NCI-H446 treated with DMSO at 0.1 percent for 48 hours (cell line): ENCODE measurements at regions not wholly inside any gene's neighbourhood (a gene's known extent, or its start where the extent isn't known, plus 50 kb on each side); places are given as distances from the start of the nearest gene placed in this dataset.
"Not testable (repeated sequence)": the region's sequence is repeated elsewhere in the genome, so short reads cannot be mapped to it uniquely, and the experiment has no call there.

Source experiments
- DNase-seq: peaks from one replicate; lab custom pipeline; 2025; lab: John Stamatoyannopoulos, UW

DNA sequence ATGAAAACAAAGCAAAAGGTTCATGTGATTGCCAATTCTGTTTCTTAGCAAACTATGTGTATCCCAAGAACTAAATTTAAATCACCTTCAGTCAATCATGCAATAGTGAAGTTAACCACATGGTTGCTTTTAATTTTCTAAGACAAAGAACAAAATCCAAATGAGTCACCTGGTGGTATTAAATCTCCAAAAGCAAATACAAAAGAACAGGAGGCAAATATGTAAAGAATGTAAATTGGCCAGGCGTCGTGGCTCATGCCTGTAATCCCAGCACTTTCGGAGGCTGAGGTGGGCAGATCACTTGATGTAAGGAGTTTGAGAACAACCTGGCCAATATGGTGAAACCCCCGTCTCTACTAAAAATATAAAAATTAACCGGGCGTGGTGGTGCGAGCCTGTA, 54.2 kb upstream of the PIK3R4 start:
- no peak for DNase-seq

GRCh38 chr3:130801473-130801872, 54.8 kb upstream of the PIK3R4 start:
- DNase-seq: no peak

DNA sequence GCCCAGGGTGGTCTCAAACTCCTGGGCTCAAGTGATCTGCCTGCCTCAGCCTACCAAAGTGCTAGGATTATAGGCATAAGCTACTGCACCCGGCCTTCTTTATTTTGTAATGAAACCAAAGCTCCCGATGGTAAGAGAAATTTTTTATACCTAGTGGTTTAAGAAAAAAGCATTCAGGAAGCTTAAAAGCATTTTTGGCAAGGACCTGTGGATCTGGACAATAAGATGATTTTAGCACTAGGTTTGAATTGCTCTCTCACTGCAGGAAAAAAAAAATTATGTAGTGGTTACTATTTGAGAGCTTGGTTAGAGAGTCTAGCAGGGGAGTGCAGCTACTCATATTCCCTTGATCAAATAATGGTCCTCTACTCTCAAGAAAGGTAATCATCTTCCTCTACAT, 64.9 kb upstream of the PIK3R4 start:
- no peak for DNase-seq

DNA sequence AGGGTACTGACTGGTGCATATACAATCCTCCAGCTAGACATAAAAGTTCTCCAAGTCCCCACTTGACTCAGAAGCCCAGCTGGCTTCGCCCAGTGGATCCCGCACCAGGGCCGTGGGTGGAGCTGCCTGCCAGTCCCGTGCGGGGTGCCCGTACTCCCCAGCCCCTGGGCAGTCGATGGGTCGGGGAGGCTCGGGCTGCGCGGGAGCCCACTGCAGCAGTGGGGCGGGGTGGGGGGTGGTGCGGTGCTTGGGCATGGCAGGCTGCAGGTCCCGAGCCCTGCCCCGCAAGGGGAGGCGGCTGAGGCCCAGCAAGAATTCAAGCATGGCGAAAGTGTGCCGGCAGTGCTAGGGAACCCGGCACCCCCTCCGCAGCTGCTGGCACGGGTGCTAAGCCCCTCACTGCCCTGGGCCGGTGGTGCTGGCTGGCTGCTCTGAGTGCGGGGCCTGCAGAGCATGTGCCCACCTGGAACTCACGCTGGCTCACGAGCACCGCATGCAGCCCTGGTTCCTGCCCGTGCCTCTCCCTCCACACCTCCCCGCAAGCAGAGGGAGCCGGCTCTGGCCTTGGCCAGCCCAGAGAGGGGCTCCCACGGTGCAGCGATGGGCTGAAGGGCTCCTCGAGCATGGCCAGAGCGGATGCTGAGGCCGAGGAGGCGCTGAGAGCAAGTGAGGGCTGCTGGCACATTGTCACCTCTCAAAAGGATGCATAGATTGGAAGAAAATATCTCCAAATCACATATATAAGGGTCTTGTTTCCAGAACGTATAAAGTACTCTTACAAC, 68.3 kb upstream of the PIK3R4 start:
- no peak for DNase-seq

DNA sequence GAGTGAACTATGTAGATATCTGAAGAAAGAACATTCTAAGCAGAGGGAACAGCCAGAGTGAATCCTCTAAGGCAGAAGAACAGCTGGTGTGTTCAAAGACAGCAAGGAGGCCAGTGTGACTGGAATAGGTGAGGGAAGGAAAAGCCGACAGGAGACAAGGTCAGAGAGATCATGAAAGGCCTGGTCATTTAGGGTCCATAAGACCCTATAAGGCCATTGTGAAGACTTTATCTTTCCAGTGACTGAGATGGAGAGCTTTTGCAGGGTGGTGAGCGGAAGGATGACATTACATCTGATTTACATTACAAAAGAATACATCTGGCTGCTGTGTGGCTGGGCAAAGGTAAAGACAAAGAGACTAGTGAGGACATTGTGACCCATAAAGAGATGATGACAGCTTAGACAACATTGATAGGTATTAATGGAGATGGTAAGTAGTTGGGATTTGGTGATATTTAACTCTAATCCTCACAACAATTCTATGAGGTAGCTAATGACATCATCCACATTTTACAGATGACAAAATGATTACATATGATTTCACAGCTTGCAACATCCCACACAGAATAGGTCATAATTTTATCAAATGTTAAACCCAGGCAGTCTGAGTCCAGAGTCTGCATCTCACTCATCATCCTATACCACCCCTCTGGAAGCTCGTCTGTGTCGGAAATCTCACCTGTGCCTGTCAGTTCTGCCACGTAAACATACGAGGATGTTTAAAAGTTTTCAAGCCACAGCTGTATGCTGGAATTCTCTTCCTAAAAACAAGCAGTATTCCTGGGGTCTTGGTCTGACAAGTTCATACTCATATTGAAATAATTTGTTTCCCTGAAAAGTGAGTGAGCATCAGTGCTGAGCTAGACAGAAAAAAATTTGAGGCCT, 70.2 kb upstream of the PIK3R4 start:
- DNase-seq: no peak

DNA sequence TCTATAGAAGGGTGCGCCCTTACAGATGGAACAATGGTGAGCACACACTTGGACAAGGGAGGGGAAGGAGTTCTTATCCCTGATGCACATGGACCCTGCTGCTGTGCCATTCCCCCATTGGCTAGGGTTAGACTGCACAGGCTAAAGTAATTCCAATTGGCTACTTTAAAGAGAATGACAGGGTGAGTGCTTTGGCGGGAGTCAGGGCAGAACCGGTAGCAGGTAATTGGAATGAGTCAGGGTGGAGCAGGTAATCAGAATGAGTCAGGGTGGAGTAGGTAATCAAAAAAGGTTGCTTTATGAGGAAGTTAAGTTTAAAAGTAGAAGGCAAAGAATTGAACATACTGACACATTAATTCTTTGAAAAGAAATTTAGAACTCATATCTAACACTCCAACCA, 71.4 kb upstream of the PIK3R4 start:
- not testable (repeated sequence) for DNase-seq

DNA sequence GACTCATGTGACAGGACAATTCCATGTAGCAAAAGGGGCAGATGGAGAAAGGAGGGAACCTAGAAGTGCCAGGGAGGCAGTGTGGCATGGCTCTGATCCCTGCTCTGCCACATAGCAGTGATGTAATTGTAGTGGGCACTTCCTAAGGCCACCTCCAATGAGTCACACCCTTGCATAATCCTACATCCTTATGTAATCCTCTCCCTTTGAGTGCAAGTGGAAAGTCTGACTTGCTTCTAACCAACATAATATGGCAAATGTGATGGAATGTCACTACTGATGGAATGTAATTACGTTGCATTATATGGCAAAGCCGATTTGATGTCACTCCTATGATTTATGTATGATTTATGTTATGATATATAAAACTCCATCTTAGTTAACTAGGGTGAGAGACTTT, 72.9 kb upstream of the ATP2C1 start:
- DNase-seq: no peak

DNA sequence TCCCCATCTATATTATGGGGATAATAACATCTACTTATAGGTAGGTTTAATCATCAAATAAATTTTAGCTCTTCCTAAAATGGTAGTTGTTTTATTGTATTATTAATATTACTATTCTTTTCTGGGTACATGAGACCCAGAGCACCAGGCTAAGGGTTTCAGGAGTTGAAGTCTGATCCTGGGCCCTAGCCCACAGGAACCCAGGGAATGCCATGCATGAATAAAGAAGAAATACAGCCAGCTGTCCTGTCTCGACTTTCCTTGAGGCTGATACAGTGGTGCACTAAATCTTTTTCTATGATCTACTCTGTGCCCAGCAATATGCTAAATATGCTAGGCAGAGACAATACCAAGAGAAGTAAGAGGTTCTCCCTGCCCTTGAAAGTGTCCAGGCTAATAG, 72.1 kb upstream of the ATP2C1 start:
- DNase-seq: no peak

GRCh38 chr3:130823241-130823884, 70.5 kb upstream of the ATP2C1 start:
- DNase-seq: no peak

DNA sequence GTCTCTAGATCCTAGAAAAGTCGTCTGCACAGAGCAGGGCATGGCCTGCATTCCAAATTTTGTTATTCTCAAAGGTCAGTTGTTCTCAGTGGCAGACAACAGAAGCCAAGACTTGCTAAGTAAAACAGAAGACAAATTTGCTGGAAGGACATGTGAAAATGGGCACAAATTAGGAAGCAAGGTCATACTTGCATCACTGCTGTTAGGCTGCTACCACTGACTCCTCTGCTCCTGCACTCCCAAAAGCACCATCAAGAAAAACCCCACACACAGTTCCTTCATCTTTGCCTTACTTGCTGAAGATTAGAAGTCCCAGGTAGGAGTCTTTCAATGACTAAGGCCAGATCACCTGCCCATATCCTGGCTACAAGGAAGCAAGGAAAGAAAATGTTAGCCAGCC, 69.9 kb upstream of the ATP2C1 start:
- DNase-seq: no peak

DNA sequence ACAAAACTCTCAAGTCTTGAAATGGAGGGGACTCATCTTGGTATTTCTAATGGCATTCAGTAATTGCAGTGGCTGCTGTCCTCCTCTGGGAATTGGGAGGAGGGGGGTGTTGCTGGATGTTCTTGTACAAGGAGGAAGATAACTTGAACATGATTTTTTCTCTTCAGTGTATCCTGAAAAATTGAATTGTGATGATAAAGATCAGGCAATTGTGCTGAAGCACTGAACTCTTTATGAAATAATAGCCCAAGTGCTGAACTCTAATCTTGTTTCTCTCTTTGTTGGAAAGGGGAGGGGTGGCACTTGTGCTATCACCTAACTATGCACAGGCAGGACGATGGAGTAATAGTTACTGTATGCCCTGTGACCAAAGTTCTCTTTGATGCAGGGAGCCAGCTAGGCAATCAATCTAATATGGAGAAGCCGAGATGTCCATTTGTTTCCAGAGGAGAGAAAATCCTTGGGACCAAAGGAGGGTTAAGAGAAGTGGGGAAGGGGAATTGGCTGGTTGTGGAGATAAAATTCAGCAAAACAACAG, 68.1 kb upstream of the ATP2C1 start:
- DNase-seq: no peak

GRCh38 chr3:130826516-130827182, 67.2 kb upstream of the ATP2C1 start:
- DNase-seq: no peak

DNA sequence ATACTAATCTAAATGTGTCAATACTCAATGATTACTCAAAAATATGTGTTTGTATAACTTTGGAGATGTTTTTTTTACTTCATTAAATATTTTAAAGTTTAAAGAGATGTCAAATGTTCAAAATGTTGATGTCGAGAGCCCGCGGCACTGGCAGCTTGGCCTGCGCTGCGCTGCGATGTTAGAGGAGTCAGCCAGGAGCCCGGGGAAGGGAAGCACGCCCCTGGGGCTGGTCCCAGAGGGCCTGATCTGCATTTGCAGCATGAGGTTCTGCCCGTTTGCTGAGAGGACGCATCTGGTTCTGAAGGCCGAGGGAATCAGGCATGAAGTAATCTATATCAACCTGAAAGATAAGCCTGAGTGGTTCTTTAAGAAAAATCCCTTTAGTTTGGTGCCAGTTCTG, 66.4 kb upstream of the ATP2C1 start:
- DNase-seq: no peak

DNA sequence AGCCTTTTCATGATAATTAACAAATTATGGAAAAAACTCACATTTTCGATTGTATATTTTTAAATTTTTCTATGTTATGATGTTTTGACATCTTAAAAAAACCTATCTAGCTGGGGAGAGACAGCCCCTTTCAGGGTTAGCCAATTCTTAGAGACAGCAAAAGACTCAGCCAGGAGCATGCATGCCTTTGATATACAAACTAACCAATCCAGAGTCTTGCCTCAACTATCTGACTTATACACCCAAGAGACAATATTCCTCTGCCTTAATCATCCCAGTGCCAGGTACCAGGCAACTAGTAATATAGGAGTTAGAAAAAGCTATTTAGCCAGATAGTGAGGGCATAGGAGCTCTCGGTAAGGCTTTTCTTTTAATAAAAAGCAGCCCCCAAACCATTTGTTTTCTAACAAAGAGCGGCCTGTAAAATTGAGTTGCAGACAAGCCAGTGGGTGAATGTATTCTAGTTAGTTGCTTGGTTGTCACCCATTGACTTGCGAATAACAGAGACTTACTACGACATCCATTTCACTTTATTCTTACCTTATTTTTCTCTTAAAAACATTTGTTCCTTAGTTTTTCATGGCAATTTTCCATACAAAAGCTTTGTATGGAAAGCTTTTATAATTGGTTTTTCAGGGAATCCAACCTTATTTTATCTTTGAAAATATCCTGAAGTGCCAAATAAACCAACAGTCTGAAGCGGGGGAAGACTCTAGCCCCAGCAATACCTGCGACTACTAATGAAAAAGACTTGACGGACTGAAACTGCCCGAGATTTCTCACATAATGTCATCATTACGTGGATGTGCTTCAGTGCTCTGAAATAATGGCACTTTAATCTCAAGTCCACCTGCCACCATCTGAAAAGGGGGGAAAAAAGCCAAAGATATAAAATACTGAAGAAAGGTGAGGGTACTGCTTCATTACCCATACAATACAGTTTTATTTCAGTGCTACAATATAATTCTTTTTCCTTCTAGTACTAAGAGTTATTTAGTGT, 64.6 kb upstream of the ATP2C1 start:
- no peak for DNase-seq

- DNase-seq: no peak
Measured at GRCh38 chr3:130831719-130832400, 62.0 kb upstream of the ATP2C1 start.

DNA sequence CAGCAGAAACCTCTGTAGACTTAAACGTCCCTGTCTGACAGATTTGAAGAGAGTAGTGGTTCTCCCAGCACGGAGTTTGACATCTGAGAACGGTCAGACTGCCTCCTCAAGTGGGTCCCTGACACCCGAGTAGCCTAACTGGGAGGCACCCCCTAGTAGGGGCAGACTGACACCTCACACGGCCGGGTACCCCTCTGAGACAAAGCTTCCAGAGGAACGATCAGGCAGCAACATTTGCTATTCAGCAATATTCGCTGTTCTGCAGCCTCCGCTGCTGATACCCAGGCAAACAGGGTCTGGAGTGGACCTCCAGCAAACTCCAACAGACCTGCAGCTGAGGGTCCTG, 61.5 kb upstream of the ATP2C1 start:
- DNase-seq: not testable (repeated sequence)

GRCh38 chr3:130834476-130834875, 59.4 kb upstream of the ATP2C1 start:
- DNase-seq: peak; percentile 35

GRCh38 chr3:130835483-130835882, 58.4 kb upstream of the ATP2C1 start:
- no peak for DNase-seq

DNA sequence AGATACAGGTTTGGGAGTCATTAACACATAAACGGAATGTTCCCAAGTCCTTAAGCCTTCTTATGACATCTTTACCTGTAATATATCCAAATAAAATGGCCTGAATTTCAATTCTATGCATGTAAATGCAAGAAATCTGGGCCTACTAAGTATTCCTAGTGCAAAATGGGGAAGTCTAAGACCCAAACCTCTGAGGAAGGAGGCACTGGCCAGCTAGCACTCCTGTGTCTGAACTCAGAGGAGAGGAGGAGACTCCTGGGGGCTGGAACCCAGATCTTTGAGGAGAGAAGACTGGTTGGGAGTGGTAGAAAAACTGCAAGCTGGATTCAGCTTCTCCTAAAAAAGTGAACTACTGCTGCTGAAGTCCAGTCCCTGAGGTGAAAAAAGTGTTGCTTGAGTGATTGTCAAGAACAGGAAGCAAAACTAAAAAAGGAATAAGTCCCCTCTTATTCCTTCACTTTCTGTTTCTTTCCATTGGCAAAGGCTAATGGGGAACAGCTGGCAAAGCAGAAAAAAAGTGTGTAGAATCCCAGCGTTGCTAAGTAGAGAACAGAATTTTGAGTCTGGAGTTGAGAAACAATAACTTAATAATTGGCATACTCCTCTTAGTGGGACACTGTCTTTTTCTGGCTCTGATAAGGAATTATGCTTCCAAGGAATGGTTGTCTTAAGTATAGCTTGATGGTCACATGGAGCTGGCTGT, 54.8 kb upstream of the ATP2C1 start:
- no peak for DNase-seq

DNA sequence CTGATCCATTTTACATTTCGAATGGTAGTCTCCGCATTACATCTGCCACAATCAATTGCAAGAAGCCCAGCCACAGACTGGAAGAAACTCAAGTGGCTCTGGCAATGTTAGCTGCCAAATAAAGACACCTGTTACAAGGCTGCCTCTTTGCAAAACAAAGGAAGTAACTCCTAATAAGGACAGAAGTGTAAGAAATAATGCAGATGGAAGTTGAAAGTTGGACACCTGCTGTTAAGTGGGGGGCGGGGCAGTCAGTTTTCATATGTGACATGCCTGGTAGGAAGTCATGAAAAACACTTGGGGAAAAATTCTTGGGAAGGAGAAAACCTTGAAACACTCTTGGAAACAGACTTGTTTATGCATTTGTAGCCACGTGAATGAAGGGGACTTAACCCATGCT, 54.1 kb upstream of the ATP2C1 start:
- DNase-seq: peak; percentile 68
